HEK293 (cell line): ENCODE measurements at regions not wholly inside any gene's neighbourhood (a gene's known extent, or its start where the extent isn't known, plus 50 kb on each side); places are given as distances from the start of the nearest gene placed in this dataset.

ENCODE experiments used
- CTCF ChIA-PET: fragments of 350-600 bp; formaldehyde crosslinking; extraction: SDS; loops from one replicate; lab custom pipeline; 2021; ENCODE audit warnings: antibody characterized with exemption; lab: Yijun Ruan, JAX
- POLR2A ChIA-PET: fragments of 300-600 bp; formaldehyde crosslinking; extraction: SDS; loops from one replicate; lab custom pipeline; 2020; ENCODE audit warnings: antibody characterized with exemption, inconsistent platforms; lab: Yijun Ruan, JAX
- H3K27ac ChIP-seq: fragments of 200-500 bp; sonication (Bioruptor generic); 2 replicates; pipeline ENCODE4 v1.5.1; 2014; ENCODE audit warnings: low read depth, low read length, control low read depth, inconsistent platforms; ENCODE audit errors: extremely low read depth
- H3K36me3 ChIP-seq, 2 experiments: fragments of 200-500 bp in 1 of 2; sonication (Bioruptor generic) in 1 of 2; 1 replicate in 1 of 2; 2 replicates in 1 of 2; pipeline ENCODE4 v1.5.1; 2014 to 2017; ENCODE audit warnings: inconsistent platforms in 2 of 2, low read length in 2 of 2; ENCODE audit not compliant: control insufficient read depth in 2 of 2, insufficient read depth in 1 of 2
- H3K4me1 ChIP-seq: fragments of 200-500 bp; sonication (Bioruptor generic); 2 replicates; pipeline ENCODE4 v1.5.1; 2014; ENCODE audit warnings: mild to moderate bottlenecking, low read length, inconsistent platforms; ENCODE audit not compliant: control insufficient read depth, insufficient read depth
- H3K4me3 ChIP-seq: 2 replicates; pipeline ENCODE4 v1.5.1; 2011; ENCODE audit warnings: low read depth, mild to moderate bottlenecking, control low read depth, low read length, moderate library complexity
- H3K9me3 ChIP-seq: fragments of 200-500 bp; sonication (Bioruptor generic); 2 replicates; pipeline ENCODE4 v1.5.1; 2014; ENCODE audit warnings: low read depth, low read length, inconsistent platforms; ENCODE audit not compliant: control insufficient read depth, insufficient read depth
- IKZF3 ChIP-seq: fragments of 450-650 bp; IDR thresholded peaks from 2 replicates; pipeline ENCODE4 v1.5.0; 2018; ENCODE audit warnings: missing biosample characterization, mild to moderate bottlenecking, missing genetic modification characterization, moderate library complexity
- KLF1 ChIP-seq: fragments of 450-650 bp; formaldehyde crosslinking; IDR thresholded peaks from 2 replicates; pipeline ENCODE4 v1.5.1; 2016; ENCODE audit warnings: missing biosample characterization, missing genetic modification characterization
- PRDM1 ChIP-seq: fragments of 450-650 bp; formaldehyde crosslinking; IDR thresholded peaks from 2 replicates; pipeline ENCODE4; 2016; ENCODE audit warnings: missing biosample characterization, missing genetic modification characterization
- SALL2 ChIP-seq: fragments of 450-650 bp; formaldehyde crosslinking; IDR thresholded peaks from 2 replicates; pipeline ENCODE4 v1.5.0; 2017; ENCODE audit warnings: missing biosample characterization, mild to moderate bottlenecking, missing genetic modification characterization, borderline replicate concordance
- TSHZ1 ChIP-seq: fragments of 450-650 bp; formaldehyde crosslinking; IDR thresholded peaks from 2 replicates; pipeline ENCODE4 v1.5.1; 2016; ENCODE audit warnings: missing biosample characterization, missing genetic modification characterization, borderline replicate concordance
- YY1 ChIP-seq: fragments of 450-650 bp; formaldehyde crosslinking; IDR thresholded peaks from 2 replicates; pipeline ENCODE4 v1.5.1; 2018; ENCODE audit warnings: missing biosample characterization, missing genetic modification characterization
- ZBTB1 ChIP-seq: fragments of 450-650 bp; formaldehyde crosslinking; IDR thresholded peaks from 2 replicates; pipeline ENCODE4 v1.5.1; 2016; ENCODE audit warnings: missing biosample characterization, missing genetic modification characterization
- ZIC2 ChIP-seq: fragments of 450-650 bp; formaldehyde crosslinking; IDR thresholded peaks from 2 replicates; pipeline ENCODE4 v1.5.1; 2016; ENCODE audit warnings: missing biosample characterization, missing genetic modification characterization
- ZNF138 ChIP-seq: fragments of 450-650 bp; formaldehyde crosslinking; IDR thresholded peaks from 2 replicates; pipeline ENCODE4 v1.5.1; 2016; ENCODE audit warnings: missing biosample characterization, missing genetic modification characterization, borderline replicate concordance
- ZNF221 ChIP-seq: fragments of 450-650 bp; formaldehyde crosslinking; IDR thresholded peaks from 2 replicates; pipeline ENCODE4 v1.5.1; 2017; ENCODE audit warnings: missing biosample characterization, missing genetic modification characterization, borderline replicate concordance
- ZNF324 ChIP-seq: fragments of 450-650 bp; formaldehyde crosslinking; IDR thresholded peaks from 2 replicates; pipeline ENCODE4 v1.5.1; 2016; ENCODE audit warnings: missing biosample characterization, missing genetic modification characterization
- ZNF354C ChIP-seq: fragments of 450-650 bp; formaldehyde crosslinking; IDR thresholded peaks from 2 replicates; pipeline ENCODE4 v1.5.1; 2016; ENCODE audit warnings: missing biosample characterization, missing genetic modification characterization, low read depth, borderline replicate concordance
- ZNF398 ChIP-seq: fragments of 450-650 bp; formaldehyde crosslinking; IDR thresholded peaks from 2 replicates; pipeline ENCODE4 v1.5.1; 2017; ENCODE audit warnings: missing biosample characterization, missing genetic modification characterization
- ZNF423 ChIP-seq: fragments of 450-650 bp; formaldehyde crosslinking; IDR thresholded peaks from 2 replicates; pipeline ENCODE4 v1.5.1; 2016; ENCODE audit warnings: missing biosample characterization, missing genetic modification characterization
- ZNF449 ChIP-seq: fragments of 450-650 bp; formaldehyde crosslinking; IDR thresholded peaks from 2 replicates; pipeline ENCODE4 v1.5.1; 2017; ENCODE audit warnings: missing biosample characterization, mild to moderate bottlenecking, missing genetic modification characterization, moderate library complexity
- ZNF501 ChIP-seq: fragments of 450-650 bp; formaldehyde crosslinking; IDR thresholded peaks from 2 replicates; pipeline ENCODE4 v1.5.1; 2016; ENCODE audit warnings: missing biosample characterization, missing genetic modification characterization
- TF ChIP-seq, protein P1 (sequence below): fragments of 450-650 bp; formaldehyde crosslinking; IDR thresholded peaks from 2 replicates; pipeline ENCODE4 v1.5.1; 2016; ENCODE audit warnings: missing biosample characterization, missing genetic modification characterization
- TF ChIP-seq, protein P2 (sequence below): fragments of 450-650 bp; IDR thresholded peaks from 2 replicates; pipeline ENCODE4 v1.5.1; 2018; ENCODE audit warnings: missing biosample characterization, missing genetic modification characterization
- TF ChIP-seq, protein P3 (sequence below): fragments of 450-650 bp; formaldehyde crosslinking; IDR thresholded peaks from 2 replicates; pipeline ENCODE4 v1.5.1; 2016; ENCODE audit warnings: missing biosample characterization, missing genetic modification characterization

DNA sequence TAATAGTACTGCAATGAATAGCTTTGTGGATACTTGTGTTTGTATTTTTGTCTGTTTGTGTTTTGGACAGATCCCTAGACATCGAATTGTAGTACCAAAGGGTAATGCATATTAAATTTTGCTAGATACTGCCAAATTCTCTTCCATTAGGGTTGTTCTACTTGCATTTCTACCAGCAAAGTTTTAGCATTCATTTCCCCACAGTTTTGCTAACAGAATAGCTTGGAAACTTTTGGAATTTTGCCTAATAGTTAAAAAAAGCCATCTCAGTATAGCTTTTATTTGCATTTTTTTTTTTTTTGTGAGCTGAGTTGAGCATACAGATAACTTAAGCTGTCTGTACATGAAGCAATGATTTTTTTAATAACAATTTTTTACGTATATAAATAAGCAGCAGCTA, 1084.9 kb downstream of the ADGRL3 start:
- Histone ChIP-seq H3K4me1 (no peaks in the 10 kb centered on the region), H3K9me3 (no peaks in the 10 kb centered on the region), H3K27ac (no peak overlapping the region), H3K36me3 (no peaks in the 10 kb centered on the region), H3K4me3 (no peak overlapping the region)
- CTCF ChIA-PET = no interaction called here
- TF ChIP-seq ZNF354C (no peak), SALL2 (tag by site-specific recombination) (no peak), TSHZ1 (tag by site-specific recombination) (no peak), PRDM1 (tag by site-specific recombination) (no peak), ZNF501 (tag by site-specific recombination) (no peak), ZNF138 (tag by site-specific recombination) (no peak), ZBTB1 (no peak), ZNF398 (tag by site-specific recombination) (no peak), ZIC2 (tag by site-specific recombination) (no peak), ZNF221 (tag by site-specific recombination) (no peak), ZNF324 (tag by site-specific recombination) (no peak), KLF1 (tag by site-specific recombination) (no peak)
- TF ChIP-seq, protein P1, sequence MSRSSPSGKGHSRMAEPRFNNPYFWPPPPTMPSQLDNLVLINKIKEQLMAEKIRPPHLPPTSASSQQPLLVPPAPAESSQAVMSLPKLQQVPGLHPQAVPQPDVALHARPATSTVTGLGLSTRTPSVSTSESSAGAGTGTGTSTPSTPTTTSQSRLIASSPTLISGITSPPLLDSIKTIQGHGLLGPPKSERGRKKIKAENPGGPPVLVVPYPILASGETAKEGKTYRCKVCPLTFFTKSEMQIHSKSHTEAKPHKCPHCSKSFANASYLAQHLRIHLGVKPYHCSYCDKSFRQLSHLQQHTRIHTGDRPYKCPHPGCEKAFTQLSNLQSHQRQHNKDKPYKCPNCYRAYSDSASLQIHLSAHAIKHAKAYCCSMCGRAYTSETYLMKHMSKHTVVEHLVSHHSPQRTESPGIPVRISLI (tag by site-specific recombination) = no peak
- TF ChIP-seq, protein P2, sequence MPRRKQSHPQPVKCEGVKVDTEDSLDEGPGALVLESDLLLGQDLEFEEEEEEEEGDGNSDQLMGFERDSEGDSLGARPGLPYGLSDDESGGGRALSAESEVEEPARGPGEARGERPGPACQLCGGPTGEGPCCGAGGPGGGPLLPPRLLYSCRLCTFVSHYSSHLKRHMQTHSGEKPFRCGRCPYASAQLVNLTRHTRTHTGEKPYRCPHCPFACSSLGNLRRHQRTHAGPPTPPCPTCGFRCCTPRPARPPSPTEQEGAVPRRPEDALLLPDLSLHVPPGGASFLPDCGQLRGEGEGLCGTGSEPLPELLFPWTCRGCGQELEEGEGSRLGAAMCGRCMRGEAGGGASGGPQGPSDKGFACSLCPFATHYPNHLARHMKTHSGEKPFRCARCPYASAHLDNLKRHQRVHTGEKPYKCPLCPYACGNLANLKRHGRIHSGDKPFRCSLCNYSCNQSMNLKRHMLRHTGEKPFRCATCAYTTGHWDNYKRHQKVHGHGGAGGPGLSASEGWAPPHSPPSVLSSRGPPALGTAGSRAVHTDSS (tag by site-specific recombination) = no peak
- POLR2A ChIA-PET = no interaction called here

GRCh38 chr4:62279689-62280088, 1079.6 kb downstream of the ADGRL3 start:
- no peak overlapping the region for H3K4me3 ChIP-seq
- no peak overlapping the region for H3K27ac ChIP-seq
- H3K9me3 ChIP-seq = no peaks in the 10 kb centered on the region
- H3K36me3 ChIP-seq = no peaks in the 10 kb centered on the region
- TF ChIP-seq ZNF423 (no peak), ZNF449 (tag by site-specific recombination) (no peak), YY1 (tag by site-specific recombination) (no peak), IKZF3 (tag by site-specific recombination) (no peak)
- TF ChIP-seq, protein P3, sequence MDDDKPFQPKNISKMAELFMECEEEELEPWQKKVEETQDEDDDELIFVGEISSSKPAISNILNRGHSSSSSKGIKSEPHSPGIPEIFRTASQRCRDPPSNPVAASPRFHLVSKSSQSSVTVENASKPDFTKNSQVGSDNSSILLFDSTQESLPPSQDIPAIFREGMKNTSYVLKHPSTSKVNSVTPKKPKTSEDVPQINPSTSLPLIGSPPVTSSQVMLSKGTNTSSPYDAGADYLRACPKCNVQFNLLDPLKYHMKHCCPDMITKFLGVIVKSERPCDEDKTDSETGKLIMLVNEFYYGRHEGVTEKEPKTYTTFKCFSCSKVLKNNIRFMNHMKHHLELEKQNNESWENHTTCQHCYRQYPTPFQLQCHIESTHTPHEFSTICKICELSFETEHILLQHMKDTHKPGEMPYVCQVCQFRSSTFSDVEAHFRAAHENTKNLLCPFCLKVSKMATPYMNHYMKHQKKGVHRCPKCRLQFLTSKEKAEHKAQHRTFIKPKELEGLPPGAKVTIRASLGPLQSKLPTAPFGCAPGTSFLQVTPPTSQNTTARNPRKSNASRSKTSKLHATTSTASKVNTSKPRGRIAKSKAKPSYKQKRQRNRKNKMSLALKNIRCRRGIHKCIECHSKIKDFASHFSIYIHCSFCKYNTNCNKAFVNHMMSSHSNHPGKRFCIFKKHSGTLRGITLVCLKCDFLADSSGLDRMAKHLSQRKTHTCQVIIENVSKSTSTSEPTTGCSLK = no peak
- POLR2A ChIA-PET = no interaction called here
- H3K4me1 ChIP-seq = no peaks in the 10 kb centered on the region
- CTCF ChIA-PET = no interaction called here
